Activated CD4-positive, alpha-beta T cell treated with anti-CD3 and anti-CD28 coated beads, Interleukin-10, Interleukin-2, amounts not matched to agents 100 ng/mL and 50 ng/mL, durations not matched to agents 16 hours and 8 hours (primary cell): ENCODE measurements at regions not wholly inside any gene's neighbourhood (a gene's known extent, or its start where the extent isn't known, plus 50 kb on each side); places are given as distances from the start of the nearest gene placed in this dataset.

Source experiments
- DNase-seq: peaks from one replicate; pipeline ENCODE4 v3.0.0-alpha.2; 2020

GRCh38 chr2:156647377-156648010, 211.3 kb downstream of the GPD2 start:
- no peak for DNase-seq

- no peak for DNase-seq
These were observed 212.3 kb downstream of the GPD2 start for GRCh38 chr2:156648522-156648921.

GRCh38 chr2:156649596-156649995, 213.4 kb downstream of the GPD2 start:
- no peak for DNase-seq

GRCh38 chr2:156652691-156653090, 216.5 kb downstream of the GPD2 start:
- no peak for DNase-seq

- DNase-seq = no peak
These were observed 217.5 kb downstream of the GPD2 start for GRCh38 chr2:156653675-156654074.

GRCh38 chr2:156657809-156658208, 221.6 kb downstream of the GPD2 start:
- DNase-seq = no peak

- no peak for DNase-seq
These were observed 223.5 kb downstream of the GPD2 start for GRCh38 chr2:156659694-156660093.

- no peak for DNase-seq
These were observed 227.7 kb downstream of the GPD2 start for GRCh38 chr2:156663757-156664409.

- no peak for DNase-seq
These were observed 230.1 kb downstream of the GPD2 start for GRCh38 chr2:156666130-156666785.

- DNase-seq = no peak
These were observed 233.9 kb downstream of the GPD2 start for GRCh38 chr2:156670104-156670503.

GRCh38 chr2:156671706-156672361, 235.7 kb downstream of the GPD2 start:
- DNase-seq = no peak

GRCh38 chr2:156672556-156673332, 236.6 kb downstream of the GPD2 start:
- no peak for DNase-seq

- DNase-seq = no peak
These were observed 237.1 kb downstream of the GPD2 start for GRCh38 chr2:156673333-156673615.

GRCh38 chr2:156673981-156674380, 237.8 kb downstream of the GPD2 start:
- DNase-seq = no peak

GRCh38 chr2:156675896-156676295, 239.7 kb downstream of the GPD2 start:
- DNase-seq = no peak

GRCh38 chr2:156679820-156680219, 243.6 kb downstream of the GPD2 start:
- DNase-seq = no peak

- no peak for DNase-seq
These were observed 244.1 kb downstream of the GPD2 start for GRCh38 chr2:156680266-156680665.

GRCh38 chr2:156687126-156687525, 250.9 kb downstream of the GPD2 start:
- DNase-seq = no peak

- no peak for DNase-seq
These were observed 251.5 kb downstream of the GPD2 start for GRCh38 chr2:156687715-156688114.

- no peak for DNase-seq
These were observed 253.8 kb downstream of the GPD2 start for GRCh38 chr2:156689939-156690338.

- no peak for DNase-seq
These were observed 254.8 kb downstream of the GPD2 start for GRCh38 chr2:156691014-156691413.

- no peak for DNase-seq
These were observed 258.8 kb downstream of the GPD2 start for GRCh38 chr2:156695020-156695419.

GRCh38 chr2:156695595-156695994, 259.4 kb downstream of the GPD2 start:
- no peak for DNase-seq
